IMR-90 (cell line): ENCODE measurements at regions not wholly inside any gene's neighbourhood (a gene's known extent, or its start where the extent isn't known, plus 50 kb on each side); places are given as distances from the start of the nearest gene placed in this dataset.

Source experiments
- ATAC-seq: fragments of 200-7000 bp; cut with Tn5 transposase; 2 replicates; pipeline ENCODE4 v1.9.1; 2020; ENCODE audit warnings: low read depth, mild to moderate bottlenecking, moderate library complexity
- BruUV-seq: library from RNA; stranded (reverse); fragments of 400-500 nt; replicated peaks from 2 replicates; lab custom pipeline; 2021; lab: Mats Ljungman, UMichigan
- CTCF ChIA-PET: fragments of 300-600 bp; formaldehyde crosslinking; extraction: SDS; loops from one replicate; lab custom pipeline; 2021; ENCODE audit warnings: antibody characterized with exemption; lab: Yijun Ruan, JAX
- POLR2A ChIA-PET: fragments of 300-600 bp; sonication (Branson Sonifier 250); formaldehyde crosslinking; loops from one replicate; lab custom pipeline; 2022; ENCODE audit warnings: antibody characterized with exemption; ENCODE audit not compliant: unreplicated experiment; lab: Charles Lee
- DNase-seq: peaks from one replicate; pipeline ENCODE4 v3.0.0; 2013
- H2AFZ ChIP-seq: replicated peaks from 2 replicates; pipeline ENCODE3; 2013; ENCODE audit warnings: low read length, mild to moderate bottlenecking; ENCODE audit not compliant: poor library complexity
- H2AK5ac ChIP-seq: 2 replicates; pipeline ENCODE4 v1.6.1; 2013; ENCODE audit warnings: low read depth, low read length, inconsistent platforms
- H2AK9ac ChIP-seq: replicated peaks from 2 replicates; pipeline ENCODE3; 2013; ENCODE audit warnings: mild to moderate bottlenecking, low read depth, low read length, moderate library complexity; ENCODE audit not compliant: poor library complexity
- H2BK120ac ChIP-seq: 2 replicates; pipeline ENCODE4 v1.6.1; 2013; ENCODE audit warnings: low read depth, low read length, inconsistent platforms
- H2BK15ac ChIP-seq: 3 replicates; pipeline ENCODE4 v1.6.1; 2013; ENCODE audit warnings: low read depth, low read length, inconsistent platforms
- H2BK20ac ChIP-seq: 2 replicates; pipeline ENCODE4 v1.6.1; 2013; ENCODE audit warnings: low read depth, mild to moderate bottlenecking, inconsistent platforms, low read length, moderate library complexity
- H2BK5ac ChIP-seq: 2 replicates; pipeline ENCODE4 v1.6.1; 2013; ENCODE audit warnings: mild to moderate bottlenecking, low read depth, low read length, inconsistent platforms; ENCODE audit not compliant: poor library complexity, severe bottlenecking
- H3K14ac ChIP-seq: replicated peaks from 2 replicates; pipeline ENCODE4 v1.6.1; 2013; ENCODE audit warnings: low read depth, low read length, inconsistent platforms
- H3K18ac ChIP-seq: 2 replicates; pipeline ENCODE4 v1.6.1; 2013; ENCODE audit warnings: low read depth, low read length, control low read depth
- H3K23ac ChIP-seq: 2 replicates; pipeline ENCODE4 v1.6.1; 2013; ENCODE audit warnings: low read depth, low read length, inconsistent platforms
- H3K27ac ChIP-seq: 2 replicates; pipeline ENCODE4 v1.5.1; 2013; ENCODE audit warnings: mild to moderate bottlenecking, control low read depth, low read length; ENCODE audit not compliant: insufficient read depth
- H3K27me3 ChIP-seq: 2 replicates; pipeline ENCODE4 v1.6.1; 2013; ENCODE audit warnings: low read length; ENCODE audit not compliant: control insufficient read depth, insufficient read depth
- H3K36me3 ChIP-seq: 2 replicates; pipeline ENCODE4 v1.6.1; 2013; ENCODE audit warnings: low read length, mixed read lengths; ENCODE audit not compliant: control insufficient read depth, insufficient read depth
- H3K4ac ChIP-seq: 2 replicates; pipeline ENCODE4 v1.6.1; 2013; ENCODE audit warnings: low read depth, low read length, inconsistent platforms
- H3K4me1 ChIP-seq: 2 replicates; pipeline ENCODE4 v1.6.1; 2013; ENCODE audit warnings: low read length, mixed read lengths; ENCODE audit not compliant: control insufficient read depth, insufficient read depth
- H3K4me2 ChIP-seq: 2 replicates; pipeline ENCODE4 v1.6.1; 2013; ENCODE audit warnings: low read depth, mild to moderate bottlenecking, control low read depth, low read length, moderate library complexity
- H3K4me3 ChIP-seq: 2 replicates; pipeline ENCODE4 v1.5.1; 2013; ENCODE audit warnings: low read depth, mild to moderate bottlenecking, control low read depth, low read length, moderate library complexity; ENCODE audit not compliant: insufficient read depth
- H3K56ac ChIP-seq: 2 replicates; pipeline ENCODE4 v1.6.1; 2013; ENCODE audit warnings: low read length, inconsistent platforms; ENCODE audit not compliant: insufficient read depth; ENCODE audit errors: extremely low read depth
- H3K79me1 ChIP-seq, 2 experiments: 2 replicates each; pipeline ENCODE4 v1.6.1; 2013; ENCODE audit warnings: low read length in 2 of 2, inconsistent platforms in 1 of 2, low read depth in 1 of 2
- H3K9ac ChIP-seq: 2 replicates; pipeline ENCODE4 v1.6.1; 2013; ENCODE audit warnings: low read depth, low read length, control low read depth
- H3K9me1 ChIP-seq: 2 replicates; pipeline ENCODE4 v1.6.1; 2013; ENCODE audit warnings: low read length, inconsistent platforms; ENCODE audit not compliant: insufficient read depth
- H3K9me3 ChIP-seq: 2 replicates; pipeline ENCODE4 v1.6.1; 2013; ENCODE audit warnings: low read length; ENCODE audit not compliant: control insufficient read depth, insufficient read depth
- H4K20me1 ChIP-seq: 2 replicates; pipeline ENCODE4 v1.6.1; 2013; ENCODE audit warnings: low read length, inconsistent platforms; ENCODE audit not compliant: insufficient read depth
- H4K5ac ChIP-seq: 2 replicates; pipeline ENCODE4 v1.6.1; 2013; ENCODE audit warnings: mild to moderate bottlenecking, low read depth, low read length, control low read depth
- H4K8ac ChIP-seq, 2 experiments: 2 replicates each; pipeline ENCODE4 v1.6.1; 2013; ENCODE audit warnings: low read depth in 2 of 2, low read length in 2 of 2, control low read depth in 1 of 2, inconsistent platforms in 1 of 2
- H4K91ac ChIP-seq: 2 replicates; pipeline ENCODE4 v1.6.1; 2013; ENCODE audit warnings: low read depth, low read length, inconsistent platforms; ENCODE audit not compliant: insufficient read depth
- BHLHE40 ChIP-seq: fragments of 150-350 bp; IDR thresholded peaks from 2 replicates; pipeline ENCODE4 v1.6.1; 2016; ENCODE audit warnings: mild to moderate bottlenecking, low read depth, low read length
- CHD1 ChIP-seq: IDR thresholded peaks from 2 replicates; pipeline ENCODE4 v1.6.1; 2012; ENCODE audit warnings: low read depth, low read length, improper control_type of control experiment
- FOS ChIP-seq: fragments of 150-350 bp; IDR thresholded peaks from 2 replicates; pipeline ENCODE4 v1.6.1; 2016; ENCODE audit warnings: low read depth, low read length
- MAFK ChIP-seq: IDR thresholded peaks from 2 replicates; pipeline ENCODE4 v1.6.1; 2012; ENCODE audit warnings: low read depth, low read length, improper control_type of control experiment
- NFE2L2 ChIP-seq: fragments of 150-350 bp; IDR thresholded peaks from 2 replicates; pipeline ENCODE4 v1.6.1; 2016; ENCODE audit warnings: low read depth, mild to moderate bottlenecking, low read length
- POLR2A ChIP-seq: IDR thresholded peaks from 2 replicates; pipeline ENCODE4 v1.6.1; 2012; ENCODE audit warnings: mild to moderate bottlenecking, low read depth, low read length
- RAD21 ChIP-seq: IDR thresholded peaks from 2 replicates; pipeline ENCODE4 v1.6.1; 2012; ENCODE audit warnings: low read length, improper control_type of control experiment
- RCOR1 ChIP-seq: IDR thresholded peaks from 2 replicates; pipeline ENCODE4 v1.6.1; 2012; ENCODE audit warnings: mild to moderate bottlenecking, low read length, improper control_type of control experiment; ENCODE audit not compliant: insufficient replicate concordance
- SMC3 ChIP-seq: fragments of 150-350 bp; IDR thresholded peaks from 2 replicates; pipeline ENCODE4 v1.6.1; 2016; ENCODE audit warnings: low read depth, mild to moderate bottlenecking, antibody characterized with exemption, low read length, moderate library complexity
- WGBS, 2 experiments: methylation state at CpG; one replicate each; pipeline versions ENCODE4 v1.1.5 to v1.1.7; 2013; ENCODE audit warnings: missing lambda C conversion rate in 2 of 2; ENCODE audit not compliant: insufficient read length in 1 of 2; ENCODE audit errors: extremely low coverage in 2 of 2; 5-methylcytosine and 5-hydroxymethylcytosine counted together
- dilution Hi-C: fragments of 300-500 bp; cut with HindIII; formaldehyde crosslinking; loops from one replicate; pipeline ENCODE4 v1.14.3; 2018; ENCODE audit warnings: low sequenced_read_pairs; ENCODE audit not compliant: unreplicated experiment
- in situ Hi-C: fragments of 300-500 bp; cut with MboI; formaldehyde crosslinking; loops from 3 replicates; pipeline ENCODE4 v1.14.3; 2019; ENCODE audit warnings: low sequenced_read_pairs, inconsistent platforms, mixed read lengths
- intact Hi-C: fragments of 100-400 bp; cut with micrococcal nuclease; formaldehyde crosslinking; loops from 2 replicates; pipeline ENCODE4 v1.10.0; 2022
- TF ChIP-seq, protein P1 (sequence below): fragments of 150-350 bp; IDR thresholded peaks from 2 replicates; pipeline ENCODE4 v1.6.1; 2016; ENCODE audit warnings: low read depth, mild to moderate bottlenecking, low read length, moderate library complexity, borderline replicate concordance
- TF ChIP-seq, protein P2 (sequence below): conservative IDR thresholded peaks from 2 replicates; pipeline ENCODE4 v1.5.1; 2012; ENCODE audit warnings: mild to moderate bottlenecking, low read depth, low read length, improper control_type of control experiment

GRCh38 chr16:35754391-35755369 is 2295.3 kb downstream of the TP53TG3F start (continued):
- no peak for TF ChIP-seq RAD21

- intact Hi-C loops: no loop called here
Measured at GRCh38 chr16:35788381-35788780, 2329.0 kb downstream of the TP53TG3F start.

More at GRCh38 chr16:35788381-35788780, 2329.0 kb downstream of the TP53TG3F start:
- Histone ChIP-seq H3K4me1 (no peaks in the 10 kb centered on the region), H3K9ac (no peak overlapping the region), H3K23ac (no peak overlapping the region), H3K27ac (no peak overlapping the region), H3K56ac (no peak overlapping the region), H3K14ac (no peak overlapping the region), H2BK120ac (no peak overlapping the region), H3K27me3 (no peaks in the 10 kb centered on the region), H2AK9ac (peak overlapping the region; percentile 28), H2BK5ac (no peak overlapping the region), H3K4ac (no peak overlapping the region), H4K5ac (no peak overlapping the region), H2AK5ac (no peak overlapping the region), H4K8ac (no peak overlapping the region), H3K9me1 (no peaks in the 10 kb centered on the region), H4K20me1 (no peaks in the 10 kb centered on the region), H4K91ac (no peak overlapping the region), H2BK20ac (no peak overlapping the region), H2AFZ (no peak overlapping the region), H3K36me3 (no peaks in the 10 kb centered on the region), H3K4me3 (no peak overlapping the region), H3K79me1 (no peaks in the 10 kb centered on the region), H3K9me3 (peaks cover 52% of the 10 kb centered on the region), H3K4me2 (no peak overlapping the region), H2BK15ac (no peak overlapping the region), H3K18ac (no peak overlapping the region)
- in situ Hi-C loops: no loop called here
- ATAC-seq (no peak), DNase-seq (no peak)
- 17% methylated on average over 2 of the region's 12 CpGs; no CpG with 5 or more reads in 1 of the 2 experiments for WGBS, 2 experiments
- ChIA-PET CTCF (no interaction called here), POLR2A (no interaction called here)
- dilution Hi-C loops: no loop called here
- TF ChIP-seq, protein P1, sequence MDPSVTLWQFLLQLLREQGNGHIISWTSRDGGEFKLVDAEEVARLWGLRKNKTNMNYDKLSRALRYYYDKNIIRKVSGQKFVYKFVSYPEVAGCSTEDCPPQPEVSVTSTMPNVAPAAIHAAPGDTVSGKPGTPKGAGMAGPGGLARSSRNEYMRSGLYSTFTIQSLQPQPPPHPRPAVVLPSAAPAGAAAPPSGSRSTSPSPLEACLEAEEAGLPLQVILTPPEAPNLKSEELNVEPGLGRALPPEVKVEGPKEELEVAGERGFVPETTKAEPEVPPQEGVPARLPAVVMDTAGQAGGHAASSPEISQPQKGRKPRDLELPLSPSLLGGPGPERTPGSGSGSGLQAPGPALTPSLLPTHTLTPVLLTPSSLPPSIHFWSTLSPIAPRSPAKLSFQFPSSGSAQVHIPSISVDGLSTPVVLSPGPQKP: no peak
- TF ChIP-seq, protein P2, sequence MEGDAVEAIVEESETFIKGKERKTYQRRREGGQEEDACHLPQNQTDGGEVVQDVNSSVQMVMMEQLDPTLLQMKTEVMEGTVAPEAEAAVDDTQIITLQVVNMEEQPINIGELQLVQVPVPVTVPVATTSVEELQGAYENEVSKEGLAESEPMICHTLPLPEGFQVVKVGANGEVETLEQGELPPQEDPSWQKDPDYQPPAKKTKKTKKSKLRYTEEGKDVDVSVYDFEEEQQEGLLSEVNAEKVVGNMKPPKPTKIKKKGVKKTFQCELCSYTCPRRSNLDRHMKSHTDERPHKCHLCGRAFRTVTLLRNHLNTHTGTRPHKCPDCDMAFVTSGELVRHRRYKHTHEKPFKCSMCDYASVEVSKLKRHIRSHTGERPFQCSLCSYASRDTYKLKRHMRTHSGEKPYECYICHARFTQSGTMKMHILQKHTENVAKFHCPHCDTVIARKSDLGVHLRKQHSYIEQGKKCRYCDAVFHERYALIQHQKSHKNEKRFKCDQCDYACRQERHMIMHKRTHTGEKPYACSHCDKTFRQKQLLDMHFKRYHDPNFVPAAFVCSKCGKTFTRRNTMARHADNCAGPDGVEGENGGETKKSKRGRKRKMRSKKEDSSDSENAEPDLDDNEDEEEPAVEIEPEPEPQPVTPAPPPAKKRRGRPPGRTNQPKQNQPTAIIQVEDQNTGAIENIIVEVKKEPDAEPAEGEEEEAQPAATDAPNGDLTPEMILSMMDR: no peak
- TF ChIP-seq CHD1 (no peak), MAFK (no peak), FOS (no peak), BHLHE40 (no peak), SMC3 (no peak), RAD21 (no peak), POLR2A (no peak), RCOR1 (no peak), NFE2L2 (no peak)
- BruUV-seq: no TSS peak
